Endothelial cell (in vitro differentiated cells): ENCODE measurements at regions not wholly inside any gene's neighbourhood (a gene's known extent, or its start where the extent isn't known, plus 50 kb on each side); places are given as distances from the start of the nearest gene placed in this dataset.

Source experiments
- DNase-seq: peaks from one replicate; pipeline ENCODE4 v3.0.0; 2021; ENCODE audit warnings: low spot score
- H3K27ac Mint-ChIP-seq: one replicate; pipeline ENCODE4 v1.8.0; 2021; ENCODE audit warnings: mixed read lengths, inconsistent platforms; ENCODE audit not compliant: unreplicated experiment
- H3K27me3 Mint-ChIP-seq: one replicate; pipeline ENCODE4 v1.8.0; 2021; ENCODE audit warnings: mild to moderate bottlenecking, moderate library complexity, mixed read lengths, inconsistent platforms; ENCODE audit not compliant: unreplicated experiment
- H3K36me3 Mint-ChIP-seq: one replicate; pipeline ENCODE4 v1.8.0; 2021; ENCODE audit warnings: mild to moderate bottlenecking, low read depth, mixed read lengths, inconsistent platforms; ENCODE audit not compliant: unreplicated experiment
- H3K4me1 Mint-ChIP-seq: one replicate; pipeline ENCODE4 v1.8.0; 2021; ENCODE audit warnings: mild to moderate bottlenecking, mixed read lengths, inconsistent platforms; ENCODE audit not compliant: unreplicated experiment
- H3K4me3 Mint-ChIP-seq: one replicate; pipeline ENCODE4 v1.8.0; 2021; ENCODE audit warnings: mild to moderate bottlenecking, mixed read lengths, inconsistent platforms; ENCODE audit not compliant: unreplicated experiment
- H3K9me3 Mint-ChIP-seq: one replicate; pipeline ENCODE4 v1.8.0; 2021; ENCODE audit warnings: mixed read lengths, inconsistent platforms; ENCODE audit not compliant: unreplicated experiment
- TF ChIP-seq, protein P1 (sequence below): fragments of 200-600 bp; sonication (generic); IDR thresholded peaks from one replicate; pipeline ENCODE4 v1.5.0; 2021; ENCODE audit warnings: antibody characterized with exemption; ENCODE audit not compliant: unreplicated experiment

GRCh38 chr22:26890870-26891269 lies 233.5 kb downstream of the MIAT start:
- Mint-ChIP-seq H3K4me3 (no peak overlapping the region), H3K9me3 (no peaks in the 10 kb centered on the region), H3K27ac (no peak overlapping the region), H3K4me1 (no peaks in the 10 kb centered on the region), H3K36me3 (no peaks in the 10 kb centered on the region), H3K27me3 (peaks cover 1% of the 10 kb centered on the region)
- no peak for DNase-seq
- TF ChIP-seq, protein P1, sequence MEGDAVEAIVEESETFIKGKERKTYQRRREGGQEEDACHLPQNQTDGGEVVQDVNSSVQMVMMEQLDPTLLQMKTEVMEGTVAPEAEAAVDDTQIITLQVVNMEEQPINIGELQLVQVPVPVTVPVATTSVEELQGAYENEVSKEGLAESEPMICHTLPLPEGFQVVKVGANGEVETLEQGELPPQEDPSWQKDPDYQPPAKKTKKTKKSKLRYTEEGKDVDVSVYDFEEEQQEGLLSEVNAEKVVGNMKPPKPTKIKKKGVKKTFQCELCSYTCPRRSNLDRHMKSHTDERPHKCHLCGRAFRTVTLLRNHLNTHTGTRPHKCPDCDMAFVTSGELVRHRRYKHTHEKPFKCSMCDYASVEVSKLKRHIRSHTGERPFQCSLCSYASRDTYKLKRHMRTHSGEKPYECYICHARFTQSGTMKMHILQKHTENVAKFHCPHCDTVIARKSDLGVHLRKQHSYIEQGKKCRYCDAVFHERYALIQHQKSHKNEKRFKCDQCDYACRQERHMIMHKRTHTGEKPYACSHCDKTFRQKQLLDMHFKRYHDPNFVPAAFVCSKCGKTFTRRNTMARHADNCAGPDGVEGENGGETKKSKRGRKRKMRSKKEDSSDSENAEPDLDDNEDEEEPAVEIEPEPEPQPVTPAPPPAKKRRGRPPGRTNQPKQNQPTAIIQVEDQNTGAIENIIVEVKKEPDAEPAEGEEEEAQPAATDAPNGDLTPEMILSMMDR: no peak

GRCh38 chr22:26891429-26891828 lies 234.0 kb downstream of the MIAT start:
- TF ChIP-seq, protein P1: no peak
- H3K36me3 Mint-ChIP-seq: no peaks in the 10 kb centered on the region
- H3K27me3 Mint-ChIP-seq: peaks cover 1% of the 10 kb centered on the region
- no peak for DNase-seq
- no peak overlapping the region for H3K27ac Mint-ChIP-seq
- H3K4me1 Mint-ChIP-seq: no peaks in the 10 kb centered on the region
- H3K4me3 Mint-ChIP-seq: no peak overlapping the region
- no peaks in the 10 kb centered on the region for H3K9me3 Mint-ChIP-seq

DNA sequence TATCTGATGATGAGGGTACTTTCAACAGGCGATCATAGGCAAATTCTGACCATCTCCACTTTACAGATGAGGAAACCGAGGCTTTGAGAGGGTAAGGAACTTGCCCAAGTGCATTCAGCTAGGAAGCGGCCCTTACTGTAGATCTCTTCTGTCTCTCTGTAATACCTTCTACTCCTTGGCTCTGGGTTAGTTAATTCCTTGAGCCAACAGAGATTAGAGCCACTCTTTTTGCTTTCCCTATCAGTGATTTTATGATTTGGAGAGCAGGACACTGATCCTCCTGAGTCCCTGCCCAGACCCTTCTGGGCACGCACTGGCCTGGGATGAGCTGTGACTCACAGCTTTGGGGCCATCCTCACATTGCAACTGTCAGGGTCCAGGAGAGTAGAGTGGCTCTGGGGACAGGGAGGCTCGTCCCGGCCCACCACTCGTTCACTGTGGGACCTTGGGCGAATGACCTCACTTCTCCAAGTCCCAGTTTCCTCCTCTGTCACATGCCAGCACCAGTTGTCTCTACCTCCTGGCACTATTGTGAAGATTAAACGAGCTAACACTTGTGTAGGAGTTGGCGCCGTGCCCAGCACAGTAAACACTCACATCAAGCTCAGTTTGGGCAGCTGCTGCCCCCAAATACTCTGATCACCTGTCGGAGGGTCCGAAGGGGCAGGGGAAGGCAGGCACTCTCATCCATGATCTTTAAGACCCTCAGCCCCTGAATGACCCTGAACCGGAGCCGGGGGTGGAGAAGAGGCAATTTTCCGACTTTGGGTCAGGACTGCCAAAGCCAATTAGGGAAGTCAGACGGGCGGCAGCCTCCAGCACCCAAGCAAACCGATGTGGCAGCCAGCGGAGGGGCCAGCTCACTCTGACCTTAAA lies 235.0 kb downstream of the MIAT start:
- Mint-ChIP-seq H3K27ac (no peak overlapping the region), H3K27me3 (no peaks in the 10 kb centered on the region), H3K9me3 (no peaks in the 10 kb centered on the region), H3K4me3 (no peak overlapping the region), H3K36me3 (no peaks in the 10 kb centered on the region), H3K4me1 (no peaks in the 10 kb centered on the region)
- no peak for DNase-seq
- TF ChIP-seq, protein P1: no peak

DNA sequence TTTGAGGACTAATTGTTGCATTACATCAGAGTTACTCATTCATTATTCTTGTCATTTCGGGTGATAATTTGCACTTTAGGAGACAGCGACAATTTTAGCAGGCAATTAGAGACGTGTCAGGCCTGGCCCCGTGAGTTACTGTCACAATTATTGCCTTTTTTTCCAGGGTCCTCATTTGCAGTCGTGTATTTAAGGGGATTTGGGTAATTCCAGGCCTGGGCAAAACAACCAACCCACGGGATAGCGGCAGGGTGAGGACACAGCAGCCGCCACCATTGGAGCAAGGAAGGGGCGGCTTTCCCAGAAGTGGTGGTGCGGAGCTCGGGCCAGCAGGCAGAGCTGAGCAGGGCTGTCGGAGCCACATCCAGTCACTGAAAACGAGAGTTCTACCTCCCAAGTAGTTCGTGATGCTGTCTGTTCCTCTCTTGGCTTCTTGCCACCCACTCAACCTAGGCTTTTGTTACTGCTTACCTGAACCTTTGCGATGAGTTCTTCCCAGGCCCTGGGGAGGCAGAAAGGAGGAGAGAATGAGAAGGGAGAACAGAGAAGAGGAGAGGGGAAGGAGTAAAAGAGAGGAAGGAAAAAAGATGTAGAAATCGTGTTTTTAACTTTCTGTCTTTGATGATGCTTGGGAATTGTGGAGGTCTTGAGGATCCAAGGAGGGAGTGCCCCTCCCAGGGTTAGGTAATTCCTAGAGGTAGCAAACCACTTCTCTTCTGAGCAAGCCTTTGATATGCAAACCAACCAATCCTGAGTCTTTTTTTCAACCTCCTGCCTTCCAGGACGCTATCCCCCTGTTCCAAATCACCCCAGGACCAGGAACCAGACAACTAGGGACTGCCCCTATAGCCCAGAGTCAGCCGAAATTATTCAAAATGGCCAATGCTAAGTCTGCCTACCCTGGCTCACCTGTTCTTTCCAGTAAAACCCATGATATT lies 236.1 kb downstream of the MIAT start:
- H3K4me3 Mint-ChIP-seq: no peak overlapping the region
- H3K4me1 Mint-ChIP-seq: no peaks in the 10 kb centered on the region
- no peak for DNase-seq
- no peak overlapping the region for H3K27ac Mint-ChIP-seq
- H3K36me3 Mint-ChIP-seq: no peaks in the 10 kb centered on the region
- no peaks in the 10 kb centered on the region for H3K9me3 Mint-ChIP-seq
- TF ChIP-seq, protein P1: no peak
- no peaks in the 10 kb centered on the region for H3K27me3 Mint-ChIP-seq
